ENCODE measurements at regions not wholly inside any gene's neighbourhood (a gene's known extent, or its start where the extent isn't known, plus 50 kb on each side); places are given as distances from the start of the nearest gene placed in this dataset.
"Not testable (repeated sequence)": the region's sequence is repeated elsewhere in the genome, so short reads cannot be mapped to it uniquely, and the experiment has no call there.

- Mint-ChIP-seq H3K27me3 (ENCODE audit: low read depth) (no peaks in the 10 kb centered on the region; the same call in 1 of the 2 replicates), H3K36me3 (peaks cover 18% of the 10 kb centered on the region), H3K4me1 (no peaks in the 10 kb centered on the region), H3K9me3 (peaks cover 56% of the 10 kb centered on the region), H3K4me3 (no peak overlapping the region), H3K27ac (no peak overlapping the region)
- DNase-seq (ENCODE audit: low spot score) = no peak
- ChIA-PET CTCF (no interaction called here), POLR2A (no interaction called here)
- ATAC-seq = no peak
- TF ChIP-seq EMX1 (CRISPR knock-in tag; IDR thresholded peaks at IDR 0.05) (no peak), ZNF281 (CRISPR knock-in tag; IDR thresholded peaks at IDR 0.05) (no peak), GABPB1 (CRISPR knock-in tag; IDR thresholded peaks at IDR 0.05) (no peak), SMAD3 (CRISPR knock-in tag; IDR thresholded peaks at IDR 0.05; ENCODE audit: borderline replicate concordance) (no peak)
These were observed 420.7 kb downstream of the NPIPA8 start for GRCh38 chr16:17915791-17916190.

GRCh38 chr16:17914168-17914567, 422.4 kb downstream of the NPIPA8 start:
- no peaks in the 10 kb centered on the region; the same call in 1 of the 2 replicates for H3K27me3 Mint-ChIP-seq (ENCODE audit: low read depth)
- H3K9me3 Mint-ChIP-seq = peaks cover 50% of the 10 kb centered on the region
- no peak for ATAC-seq
- H3K27ac Mint-ChIP-seq = no peak overlapping the region
- H3K36me3 Mint-ChIP-seq = peaks cover 15% of the 10 kb centered on the region
- POLR2A ChIA-PET = no interaction called here
- TF ChIP-seq STAT6 (CRISPR knock-in tag; conservative IDR thresholded peaks at IDR 0.05; ENCODE audit: low read depth) (no peak), RELA (CRISPR knock-in tag; IDR thresholded peaks at IDR 0.05; ENCODE audit: borderline replicate concordance) (no peak), NFATC4 (CRISPR knock-in tag; IDR thresholded peaks at IDR 0.05) (no peak), NR3C1 (CRISPR knock-in tag; conservative IDR thresholded peaks at IDR 0.05; ENCODE audit: low read depth) (no peak), E2F1 (CRISPR knock-in tag; IDR thresholded peaks at IDR 0.05) (no peak), ZNF232 (CRISPR knock-in tag; IDR thresholded peaks at IDR 0.05) (no peak), FOXJ3 (CRISPR knock-in tag; IDR thresholded peaks at IDR 0.05; ENCODE audit: borderline replicate concordance) (no peak)
- CTCF ChIA-PET = no interaction called here
- H3K4me1 Mint-ChIP-seq = no peaks in the 10 kb centered on the region
- no peak for DNase-seq (ENCODE audit: low spot score)
- H3K4me3 Mint-ChIP-seq = no peak overlapping the region

- POLR2A ChIA-PET; H3K4me3 Mint-ChIP-seq; H3K4me1 Mint-ChIP-seq; H3K27ac Mint-ChIP-seq; ATAC-seq; H3K27me3 Mint-ChIP-seq (ENCODE audit: low read depth); DNase-seq (ENCODE audit: low spot score); CTCF ChIA-PET: not testable (repeated sequence)
- Mint-ChIP-seq H3K36me3 (peaks cover 20% of the 10 kb centered on the region), H3K9me3 (peaks cover 54% of the 10 kb centered on the region)
These were observed 425.0 kb downstream of the NPIPA8 start for GRCh38 chr16:17911578-17911977.

GRCh38 chr16:17906626-17907025, 429.9 kb downstream of the NPIPA8 start:
- Mint-ChIP-seq H3K9me3 (peaks cover 58% of the 10 kb centered on the region), H3K36me3 (peaks cover 33% of the 10 kb centered on the region)
- H3K27ac Mint-ChIP-seq; H3K4me1 Mint-ChIP-seq; CTCF ChIA-PET; POLR2A ChIA-PET; H3K4me3 Mint-ChIP-seq; DNase-seq (ENCODE audit: low spot score); H3K27me3 Mint-ChIP-seq (ENCODE audit: low read depth); ATAC-seq: not testable (repeated sequence)

Data from WTC11 (cell line).